ENCODE measurements at regions not wholly inside any gene's neighbourhood (a gene's known extent, or its start where the extent isn't known, plus 50 kb on each side); places are given as distances from the start of the nearest gene placed in this dataset.

DNA sequence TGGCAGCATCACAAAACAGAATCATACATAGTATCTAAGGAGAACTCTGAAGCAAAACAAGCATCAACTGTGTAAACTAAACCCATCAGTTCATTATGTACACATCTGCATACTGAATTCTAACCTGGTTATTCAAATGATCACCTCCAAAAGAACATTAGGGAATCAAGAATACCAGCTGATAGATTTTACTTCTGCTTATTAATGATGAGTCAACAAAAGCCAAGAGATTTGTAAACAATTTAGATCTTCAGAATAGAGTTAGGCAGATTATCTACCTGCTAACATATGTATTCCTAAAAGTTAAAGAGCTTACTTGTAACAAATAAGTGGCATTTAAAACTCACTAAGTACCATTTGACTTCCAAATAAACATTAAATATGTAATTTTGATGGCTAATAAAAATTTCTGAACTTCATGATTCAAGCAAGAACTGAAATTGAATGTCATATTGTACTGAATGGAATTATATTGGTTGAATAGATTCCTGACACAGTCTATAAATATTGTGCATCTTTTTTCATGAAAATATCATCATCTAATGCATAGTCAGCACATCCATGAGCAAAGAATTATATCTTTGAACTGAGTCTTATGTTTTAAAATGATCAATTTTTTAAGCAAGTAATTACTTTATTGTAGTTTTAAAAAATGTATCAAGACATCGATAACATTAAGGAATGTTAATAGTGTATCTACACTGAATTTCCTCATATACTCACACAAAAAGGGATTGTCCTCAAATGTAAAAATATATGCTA, 470.5 kb downstream of the GRXCR1 start:
- TF ChIP-seq, protein P1, sequence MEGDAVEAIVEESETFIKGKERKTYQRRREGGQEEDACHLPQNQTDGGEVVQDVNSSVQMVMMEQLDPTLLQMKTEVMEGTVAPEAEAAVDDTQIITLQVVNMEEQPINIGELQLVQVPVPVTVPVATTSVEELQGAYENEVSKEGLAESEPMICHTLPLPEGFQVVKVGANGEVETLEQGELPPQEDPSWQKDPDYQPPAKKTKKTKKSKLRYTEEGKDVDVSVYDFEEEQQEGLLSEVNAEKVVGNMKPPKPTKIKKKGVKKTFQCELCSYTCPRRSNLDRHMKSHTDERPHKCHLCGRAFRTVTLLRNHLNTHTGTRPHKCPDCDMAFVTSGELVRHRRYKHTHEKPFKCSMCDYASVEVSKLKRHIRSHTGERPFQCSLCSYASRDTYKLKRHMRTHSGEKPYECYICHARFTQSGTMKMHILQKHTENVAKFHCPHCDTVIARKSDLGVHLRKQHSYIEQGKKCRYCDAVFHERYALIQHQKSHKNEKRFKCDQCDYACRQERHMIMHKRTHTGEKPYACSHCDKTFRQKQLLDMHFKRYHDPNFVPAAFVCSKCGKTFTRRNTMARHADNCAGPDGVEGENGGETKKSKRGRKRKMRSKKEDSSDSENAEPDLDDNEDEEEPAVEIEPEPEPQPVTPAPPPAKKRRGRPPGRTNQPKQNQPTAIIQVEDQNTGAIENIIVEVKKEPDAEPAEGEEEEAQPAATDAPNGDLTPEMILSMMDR (IDR thresholded peaks at IDR 0.05): no peak
- TF ChIP-seq POLR2A (IDR thresholded peaks at IDR 0.05): no peak
